ENCODE measurements at regions not wholly inside any gene's neighbourhood (a gene's known extent, or its start where the extent isn't known, plus 50 kb on each side); places are given as distances from the start of the nearest gene placed in this dataset.

DNA sequence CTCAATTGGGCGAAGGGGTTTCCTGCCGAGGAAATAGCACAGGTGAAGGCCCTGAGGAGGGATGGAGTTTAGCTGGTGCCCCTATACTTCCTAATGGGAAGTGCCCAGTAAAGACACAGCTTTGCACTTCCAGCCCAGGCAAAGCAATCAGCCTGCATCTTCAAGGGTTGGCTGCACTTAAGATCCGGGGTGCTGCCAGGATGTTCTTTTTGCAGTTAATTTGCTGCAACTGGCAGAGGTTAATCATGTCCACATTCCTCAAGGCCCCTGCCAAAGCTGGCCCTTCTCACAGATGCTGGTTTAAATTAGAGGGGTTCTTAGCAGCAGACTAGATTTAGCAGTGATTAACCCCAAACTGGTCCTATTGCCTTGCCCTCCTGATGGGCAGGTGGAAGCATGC is 137.7 kb upstream of the NAV2 start:
- H3K4me1 ChIP-seq (ENCODE audit: control insufficient read depth, insufficient read depth, low read length), result peaks cover 38% of the 10 kb centered on the region
- DNase-seq (ENCODE audit: low read depth), result no peak
- H3K9me3 ChIP-seq (ENCODE audit: control insufficient read depth, low read length), result no peaks in the 10 kb centered on the region
- H3K27me3 ChIP-seq (replicated peaks; ENCODE audit: control insufficient read depth, insufficient read depth, low read length), result no peaks in the 10 kb centered on the region
- no peak overlapping the region for H3K4me3 ChIP-seq (ENCODE audit: low read length)
- no peaks in the 10 kb centered on the region for H3K36me3 ChIP-seq (ENCODE audit: control insufficient read depth, insufficient read depth, low read length, severe bottlenecking)
- H3K9ac ChIP-seq (ENCODE audit: low read length), result no peak overlapping the region

DNA sequence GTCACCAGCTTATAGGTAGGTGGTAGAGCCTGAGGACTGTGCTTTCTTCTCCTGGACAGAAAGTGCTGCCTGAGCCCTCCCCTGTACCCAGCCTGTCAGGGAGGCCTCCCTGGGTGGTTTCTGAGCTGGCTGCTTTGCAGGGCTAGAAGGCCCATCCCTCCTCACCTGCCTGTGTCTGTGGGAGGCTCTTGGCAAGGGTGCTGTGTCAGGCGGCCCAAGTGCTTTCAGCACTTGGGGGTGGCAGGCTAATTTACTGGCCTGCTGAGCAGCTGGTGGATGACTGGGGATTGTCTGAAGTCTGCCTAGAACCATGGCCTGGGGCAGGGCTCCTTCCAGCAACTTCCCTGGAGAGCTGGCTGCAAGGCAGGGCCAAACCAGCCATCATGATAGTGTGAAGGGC is 139.0 kb upstream of the NAV2 start:
- no peak overlapping the region for H3K4me3 ChIP-seq (ENCODE audit: low read length)
- no peak overlapping the region for H3K9ac ChIP-seq (ENCODE audit: low read length)
- no peak for DNase-seq (ENCODE audit: low read depth)
- peaks cover 28% of the 10 kb centered on the region for H3K4me1 ChIP-seq (ENCODE audit: control insufficient read depth, insufficient read depth, low read length)
- no peaks in the 10 kb centered on the region for H3K27me3 ChIP-seq (replicated peaks; ENCODE audit: control insufficient read depth, insufficient read depth, low read length)
- H3K36me3 ChIP-seq (ENCODE audit: control insufficient read depth, insufficient read depth, low read length, severe bottlenecking), result no peaks in the 10 kb centered on the region
- H3K9me3 ChIP-seq (ENCODE audit: control insufficient read depth, low read length), result no peaks in the 10 kb centered on the region

DNA sequence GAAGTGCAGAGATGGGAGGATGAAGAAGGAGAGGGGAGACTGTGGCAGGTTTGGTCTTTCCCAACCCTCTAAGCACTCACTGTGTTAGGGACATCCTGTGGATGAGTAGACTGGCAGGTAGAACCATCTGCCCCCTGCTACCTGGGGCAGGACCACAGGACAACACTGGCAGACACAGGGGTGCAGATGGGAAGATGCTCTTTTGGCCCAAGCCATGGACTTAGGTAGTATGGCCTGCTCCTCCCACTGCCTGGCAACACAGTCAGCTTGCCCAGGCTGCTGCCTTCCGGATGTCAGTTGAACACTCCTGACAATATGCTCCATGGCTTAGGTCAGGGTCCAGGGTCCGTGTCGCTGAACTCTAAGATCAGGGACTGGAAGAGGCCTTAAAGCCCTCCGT is 140.7 kb upstream of the NAV2 start:
- DNase-seq (ENCODE audit: low read depth), result no peak
- peaks cover 17% of the 10 kb centered on the region for H3K4me1 ChIP-seq (ENCODE audit: control insufficient read depth, insufficient read depth, low read length)
- no peak overlapping the region for H3K9ac ChIP-seq (ENCODE audit: low read length)
- no peaks in the 10 kb centered on the region for H3K36me3 ChIP-seq (ENCODE audit: control insufficient read depth, insufficient read depth, low read length, severe bottlenecking)
- H3K4me3 ChIP-seq (ENCODE audit: low read length), result no peak overlapping the region
- H3K9me3 ChIP-seq (ENCODE audit: control insufficient read depth, low read length), result no peaks in the 10 kb centered on the region
- H3K27me3 ChIP-seq (replicated peaks; ENCODE audit: control insufficient read depth, insufficient read depth, low read length), result no peaks in the 10 kb centered on the region

DNA sequence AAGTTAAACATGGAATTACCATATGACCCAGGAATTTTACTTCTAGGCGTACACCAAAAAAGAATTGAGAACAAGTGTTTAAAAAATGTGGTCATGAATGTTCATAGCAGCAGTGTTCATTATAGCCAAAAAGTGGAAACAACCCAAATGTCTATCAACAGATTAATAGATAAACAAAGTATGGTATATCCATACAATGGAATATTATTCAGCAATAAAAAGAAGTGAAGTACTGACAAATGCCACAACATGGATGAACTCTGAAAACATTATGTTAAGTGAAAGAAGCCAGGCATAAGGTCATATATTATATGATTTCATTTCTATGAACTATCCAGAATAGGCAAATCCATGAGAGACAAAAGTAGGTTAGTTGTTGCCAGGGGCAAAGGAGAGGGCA is 141.7 kb upstream of the NAV2 start:
- Histone ChIP-seq H3K4me3 (ENCODE audit: low read length) (no peak overlapping the region), H3K9me3 (ENCODE audit: control insufficient read depth, low read length) (no peaks in the 10 kb centered on the region), H3K27me3 (replicated peaks; ENCODE audit: control insufficient read depth, insufficient read depth, low read length) (no peaks in the 10 kb centered on the region), H3K36me3 (ENCODE audit: control insufficient read depth, insufficient read depth, low read length, severe bottlenecking) (no peaks in the 10 kb centered on the region), H3K4me1 (ENCODE audit: control insufficient read depth, insufficient read depth, low read length) (peaks cover 7% of the 10 kb centered on the region), H3K9ac (ENCODE audit: low read length) (no peak overlapping the region)
- no peak for DNase-seq (ENCODE audit: low read depth)

DNA sequence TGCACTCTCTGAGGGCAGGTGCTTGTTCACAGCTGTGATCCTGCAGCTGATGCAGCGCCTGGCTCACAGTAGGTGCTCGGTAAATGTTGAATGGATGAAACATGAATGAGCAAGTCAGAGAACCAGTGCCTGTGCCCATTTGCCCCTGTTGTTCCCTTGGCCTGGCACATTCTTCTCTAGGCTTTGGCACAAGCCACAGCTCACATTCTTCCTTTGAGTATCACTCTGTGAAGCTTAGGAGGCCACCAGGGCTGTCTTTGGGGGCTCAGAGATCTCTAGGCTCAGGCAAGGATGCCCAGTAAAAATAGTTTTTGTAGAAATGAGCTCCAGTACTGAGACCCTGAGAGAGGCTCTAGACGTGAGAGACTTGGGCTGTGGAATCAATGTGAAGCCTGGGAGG is 144.6 kb upstream of the NAV2 start:
- no peak for DNase-seq (ENCODE audit: low read depth)
- Histone ChIP-seq H3K4me1 (ENCODE audit: control insufficient read depth, insufficient read depth, low read length) (peaks cover 16% of the 10 kb centered on the region), H3K4me3 (ENCODE audit: low read length) (no peak overlapping the region), H3K9me3 (ENCODE audit: control insufficient read depth, low read length) (no peaks in the 10 kb centered on the region), H3K36me3 (ENCODE audit: control insufficient read depth, insufficient read depth, low read length, severe bottlenecking) (no peaks in the 10 kb centered on the region), H3K9ac (ENCODE audit: low read length) (no peak overlapping the region), H3K27me3 (replicated peaks; ENCODE audit: control insufficient read depth, insufficient read depth, low read length) (no peaks in the 10 kb centered on the region)

DNA sequence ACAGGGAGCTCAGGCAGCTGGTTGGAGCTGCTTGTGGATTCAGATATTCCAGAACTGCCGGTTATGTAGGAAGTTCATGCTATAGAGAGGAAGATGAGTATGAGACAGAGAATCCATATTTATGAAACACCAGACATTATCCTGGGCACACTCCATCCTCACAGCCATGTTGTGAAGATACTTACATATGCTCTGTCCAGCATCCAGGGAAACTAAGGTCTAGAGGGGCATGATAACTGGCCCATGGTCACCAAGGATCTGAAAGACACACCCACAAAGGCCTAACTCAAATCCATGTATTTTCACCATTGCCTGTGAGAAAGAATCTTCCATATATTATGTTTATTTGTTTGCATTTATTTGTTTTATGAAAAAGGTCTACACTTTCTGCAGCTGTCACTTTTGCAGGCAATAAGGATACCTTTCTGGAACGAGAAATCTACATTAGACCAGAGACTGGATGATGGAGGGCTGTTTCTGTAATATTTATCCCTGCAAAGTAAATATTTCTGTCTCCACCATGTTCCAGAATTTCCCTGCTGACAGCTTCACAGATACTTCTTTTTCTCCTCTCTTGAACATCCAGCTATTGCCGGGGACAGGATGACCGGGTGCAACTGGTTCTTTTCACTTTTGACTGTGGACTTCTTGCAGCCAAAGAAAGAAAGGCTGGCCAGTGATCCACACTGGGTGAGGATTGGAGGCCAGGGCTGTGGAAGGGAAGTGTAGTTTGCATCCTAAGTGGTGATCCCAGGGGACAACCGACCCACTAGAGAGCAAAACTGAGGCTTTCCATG is 145.9 kb upstream of the NAV2 start:
- no peak for DNase-seq (ENCODE audit: low read depth)
- no peak overlapping the region for H3K4me3 ChIP-seq (ENCODE audit: low read length)
- H3K9me3 ChIP-seq (ENCODE audit: control insufficient read depth, low read length), result no peaks in the 10 kb centered on the region
- no peaks in the 10 kb centered on the region for H3K36me3 ChIP-seq (ENCODE audit: control insufficient read depth, insufficient read depth, low read length, severe bottlenecking)
- H3K4me1 ChIP-seq (ENCODE audit: control insufficient read depth, insufficient read depth, low read length), result peaks cover 16% of the 10 kb centered on the region
- no peaks in the 10 kb centered on the region for H3K27me3 ChIP-seq (replicated peaks; ENCODE audit: control insufficient read depth, insufficient read depth, low read length)
- H3K9ac ChIP-seq (ENCODE audit: low read length), result no peak overlapping the region

DNA sequence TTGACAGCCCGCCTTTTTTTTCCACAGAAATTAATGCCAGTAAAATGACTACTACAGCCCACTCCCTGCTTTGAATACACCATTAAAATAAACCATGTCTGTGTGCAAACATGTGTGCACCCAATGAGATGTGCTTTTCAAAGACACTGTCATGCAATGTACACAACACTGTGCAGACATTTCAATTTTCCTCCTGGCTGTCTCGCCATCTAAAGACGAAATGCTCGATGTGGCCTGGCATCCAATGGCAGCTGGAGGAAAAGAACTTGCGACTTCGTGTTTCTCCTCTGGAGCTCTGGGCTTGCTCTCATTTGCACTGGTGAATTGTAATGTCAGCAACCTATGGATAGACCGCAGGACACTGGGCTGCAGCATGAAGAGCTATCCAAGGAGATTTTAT is 147.0 kb upstream of the NAV2 start:
- Histone ChIP-seq H3K4me1 (ENCODE audit: control insufficient read depth, insufficient read depth, low read length) (peaks cover 16% of the 10 kb centered on the region), H3K9me3 (ENCODE audit: control insufficient read depth, low read length) (no peaks in the 10 kb centered on the region), H3K27me3 (replicated peaks; ENCODE audit: control insufficient read depth, insufficient read depth, low read length) (no peaks in the 10 kb centered on the region), H3K36me3 (ENCODE audit: control insufficient read depth, insufficient read depth, low read length, severe bottlenecking) (no peaks in the 10 kb centered on the region), H3K9ac (ENCODE audit: low read length) (no peak overlapping the region), H3K4me3 (ENCODE audit: low read length) (no peak overlapping the region)
- no peak for DNase-seq (ENCODE audit: low read depth)

DNA sequence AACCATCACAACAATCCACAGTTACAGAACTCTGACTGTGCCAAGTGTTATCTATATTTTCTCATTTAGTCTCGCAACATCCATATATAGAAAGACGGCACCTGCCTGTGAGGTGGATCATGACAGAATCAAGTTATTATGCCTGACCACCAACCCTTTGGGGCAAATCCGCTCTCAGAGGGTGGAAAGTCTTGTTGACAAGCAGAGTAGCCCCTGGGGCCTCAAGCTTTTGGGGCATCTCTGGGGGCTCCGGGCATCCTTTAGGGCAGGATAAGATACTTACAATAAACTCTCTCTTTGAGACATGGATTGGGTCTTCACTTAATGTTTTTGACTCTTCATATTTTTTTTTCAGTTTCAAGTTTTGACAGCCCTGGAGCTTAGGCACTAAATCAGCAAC is 150.5 kb upstream of the NAV2 start:
- no peaks in the 10 kb centered on the region for H3K27me3 ChIP-seq (replicated peaks; ENCODE audit: control insufficient read depth, insufficient read depth, low read length)
- no peak overlapping the region for H3K9ac ChIP-seq (ENCODE audit: low read length)
- no peak for DNase-seq (ENCODE audit: low read depth)
- H3K36me3 ChIP-seq (ENCODE audit: control insufficient read depth, insufficient read depth, low read length, severe bottlenecking), result no peaks in the 10 kb centered on the region
- no peaks in the 10 kb centered on the region for H3K9me3 ChIP-seq (ENCODE audit: control insufficient read depth, low read length)
- peaks cover 10% of the 10 kb centered on the region for H3K4me1 ChIP-seq (ENCODE audit: control insufficient read depth, insufficient read depth, low read length)
- H3K4me3 ChIP-seq (ENCODE audit: low read length), result no peak overlapping the region

DNA sequence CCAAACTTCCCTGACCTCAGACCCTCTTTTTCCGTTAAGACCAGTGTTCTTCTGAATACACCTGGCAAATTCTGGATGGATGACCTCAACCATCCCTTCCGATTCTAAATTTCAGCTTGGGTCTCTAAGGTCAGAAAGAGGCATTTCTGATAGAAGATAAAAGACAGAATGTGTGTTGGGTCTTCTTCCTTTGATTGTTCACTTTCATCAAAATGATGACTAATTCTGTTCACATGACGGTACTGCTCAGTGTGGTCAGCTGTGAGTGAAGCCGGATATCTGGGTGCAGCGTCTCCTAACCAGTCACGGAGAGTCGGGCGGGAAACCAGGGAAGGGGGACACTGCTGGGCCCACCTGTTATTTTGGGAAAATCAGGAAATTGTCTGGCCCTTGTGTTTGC is 151.6 kb upstream of the NAV2 start:
- DNase-seq (ENCODE audit: low read depth), result no peak
- Histone ChIP-seq H3K4me1 (ENCODE audit: control insufficient read depth, insufficient read depth, low read length) (peaks cover 10% of the 10 kb centered on the region), H3K36me3 (ENCODE audit: control insufficient read depth, insufficient read depth, low read length, severe bottlenecking) (no peaks in the 10 kb centered on the region), H3K4me3 (ENCODE audit: low read length) (no peak overlapping the region), H3K9me3 (ENCODE audit: control insufficient read depth, low read length) (no peaks in the 10 kb centered on the region), H3K9ac (ENCODE audit: low read length) (no peak overlapping the region), H3K27me3 (replicated peaks; ENCODE audit: control insufficient read depth, insufficient read depth, low read length) (no peaks in the 10 kb centered on the region)

DNA sequence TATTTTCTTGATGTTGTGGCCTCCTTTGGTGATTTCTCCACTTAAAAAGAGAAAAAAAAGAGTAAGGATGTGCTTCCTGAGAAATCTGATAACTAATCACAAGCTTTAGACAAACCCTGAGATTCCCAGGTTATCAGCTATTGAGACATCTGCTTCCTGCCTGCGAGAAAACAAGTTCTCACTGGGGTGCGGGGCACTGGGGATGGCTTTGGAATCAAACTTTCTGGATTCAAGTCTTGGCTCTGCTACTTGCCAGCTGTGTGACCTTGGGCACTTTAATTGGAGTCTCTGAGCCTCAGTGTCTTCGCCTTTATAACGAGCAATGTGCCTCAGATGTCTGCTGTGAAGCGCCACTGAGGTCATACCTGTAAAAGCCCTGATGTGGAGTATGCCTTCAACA is 152.5 kb upstream of the NAV2 start:
- no peaks in the 10 kb centered on the region for H3K9me3 ChIP-seq (ENCODE audit: control insufficient read depth, low read length)
- H3K4me3 ChIP-seq (ENCODE audit: low read length), result no peak overlapping the region
- H3K4me1 ChIP-seq (ENCODE audit: control insufficient read depth, insufficient read depth, low read length), result peaks cover 8% of the 10 kb centered on the region
- DNase-seq (ENCODE audit: low read depth), result no peak
- H3K9ac ChIP-seq (ENCODE audit: low read length), result no peak overlapping the region
- no peaks in the 10 kb centered on the region for H3K36me3 ChIP-seq (ENCODE audit: control insufficient read depth, insufficient read depth, low read length, severe bottlenecking)
- H3K27me3 ChIP-seq (replicated peaks; ENCODE audit: control insufficient read depth, insufficient read depth, low read length), result no peaks in the 10 kb centered on the region

DNA sequence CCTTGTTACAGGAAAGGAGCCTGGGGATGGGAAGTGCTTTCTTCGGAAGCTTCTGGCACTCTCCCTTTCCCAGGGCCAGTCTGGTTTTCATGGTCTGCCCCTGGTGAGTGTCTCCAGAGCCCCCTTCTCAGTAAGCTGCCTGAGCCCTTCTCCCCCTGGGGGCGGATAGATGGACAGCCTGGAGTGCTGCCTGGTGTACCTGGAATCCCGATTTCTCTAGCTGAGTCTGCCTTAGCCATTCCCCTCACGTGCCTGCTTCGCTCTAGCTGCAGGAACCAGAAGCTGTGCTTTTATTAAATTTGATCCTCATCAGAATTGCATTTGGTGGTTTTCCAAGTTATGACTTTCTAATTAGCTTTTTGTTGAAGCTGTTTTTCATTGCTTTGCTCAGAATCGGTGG is 152.9 kb upstream of the NAV2 start:
- Histone ChIP-seq H3K4me3 (ENCODE audit: low read length) (no peak overlapping the region), H3K4me1 (ENCODE audit: control insufficient read depth, insufficient read depth, low read length) (peaks cover 4% of the 10 kb centered on the region), H3K36me3 (ENCODE audit: control insufficient read depth, insufficient read depth, low read length, severe bottlenecking) (no peaks in the 10 kb centered on the region), H3K9me3 (ENCODE audit: control insufficient read depth, low read length) (no peaks in the 10 kb centered on the region), H3K9ac (ENCODE audit: low read length) (no peak overlapping the region), H3K27me3 (replicated peaks; ENCODE audit: control insufficient read depth, insufficient read depth, low read length) (no peaks in the 10 kb centered on the region)
- DNase-seq (ENCODE audit: low read depth), result no peak
